Keratinocyte (primary cell): ENCODE measurements at regions not wholly inside any gene's neighbourhood (a gene's known extent, or its start where the extent isn't known, plus 50 kb on each side); places are given as distances from the start of the nearest gene placed in this dataset.

Experiments
- DNase-seq: peaks from one replicate; pipeline ENCODE4 v3.0.0-alpha.2; 2011; ENCODE audit warnings: low read depth, missing footprints, low spot score
- FAIRE-seq: peaks from 2 replicates; lab custom pipeline; 2011; peaks lifted over from hg19 to GRCh38; lab: Jason Lieb, UNC
- H2AFZ ChIP-seq: 2 replicates; pipeline ENCODE4 v1.6.0; 2012; ENCODE audit warnings: low read length, control low read depth, inconsistent platforms; ENCODE audit not compliant: control insufficient read depth
- H3K27ac ChIP-seq: 2 replicates; pipeline ENCODE4 v1.5.1; 2011; ENCODE audit warnings: low read length; ENCODE audit not compliant: control insufficient read depth, insufficient read depth
- H3K27me3 ChIP-seq: 3 replicates; pipeline ENCODE4 v1.6.0; 2011; ENCODE audit warnings: low read length; ENCODE audit not compliant: control insufficient read depth, insufficient read depth; ENCODE audit errors: extremely low read depth
- H3K36me3 ChIP-seq, 2 experiments: 2 replicates in 1 of 2; 3 replicates in 1 of 2; pipeline ENCODE4 v1.5.1; 2011; ENCODE audit warnings: low read length in 2 of 2, mild to moderate bottlenecking in 1 of 2; ENCODE audit not compliant: control insufficient read depth in 2 of 2, insufficient read depth in 2 of 2; ENCODE audit errors: extremely low read depth in 1 of 2
- H3K4me1 ChIP-seq: 3 replicates; pipeline ENCODE4 v1.5.1; 2011; ENCODE audit warnings: low read length; ENCODE audit not compliant: control insufficient read depth, insufficient read depth; ENCODE audit errors: extremely low read depth
- H3K4me2 ChIP-seq: 3 replicates; pipeline ENCODE4 v1.6.0; 2011; ENCODE audit warnings: low read depth, low read length; ENCODE audit not compliant: control insufficient read depth, insufficient read depth; ENCODE audit errors: extremely low read depth
- H3K4me3 ChIP-seq, 3 experiments: fragments of 200-600 bp in 1 of 3; sonication (generic) in 1 of 3; 2 replicates in 2 of 3; 3 replicates in 1 of 3; pipeline ENCODE4 v1.5.1; 2011 to 2016; ENCODE audit warnings: low read length in 3 of 3, mild to moderate bottlenecking in 3 of 3, control low read depth in 2 of 3, inconsistent platforms in 1 of 3, low read depth in 1 of 3, mixed read lengths in 1 of 3, mixed run types in 1 of 3, moderate library complexity in 1 of 3; ENCODE audit not compliant: control insufficient read depth in 2 of 3, insufficient read depth in 2 of 3; ENCODE audit errors: extremely low read depth in 1 of 3
- H3K79me2 ChIP-seq: 2 replicates; pipeline ENCODE4 v1.6.0; 2012; ENCODE audit warnings: low read length; ENCODE audit not compliant: control insufficient read depth, insufficient read depth
- H3K9ac ChIP-seq: 3 replicates; pipeline ENCODE4 v1.6.0; 2011; ENCODE audit warnings: low read length; ENCODE audit not compliant: control insufficient read depth, insufficient read depth; ENCODE audit errors: extremely low read depth
- H3K9me1 ChIP-seq: 3 replicates; pipeline ENCODE4 v1.6.0; 2011; ENCODE audit warnings: low read length; ENCODE audit not compliant: control insufficient read depth, insufficient read depth; ENCODE audit errors: extremely low read depth
- H3K9me3 ChIP-seq: 2 replicates; pipeline ENCODE4 v1.5.1; 2012; ENCODE audit warnings: low read depth, low read length; ENCODE audit not compliant: control insufficient read depth
- H4K20me1 ChIP-seq: 3 replicates; pipeline ENCODE4 v1.6.0; 2011; ENCODE audit warnings: low read length; ENCODE audit not compliant: control insufficient read depth, insufficient read depth; ENCODE audit errors: extremely low read depth
- EZH2 ChIP-seq: IDR thresholded peaks from one replicate; pipeline ENCODE4 v1.6.1; 2012; ENCODE audit warnings: inconsistent platforms, mild to moderate bottlenecking, low read length, moderate library complexity
- dilution Hi-C: fragments of 300-500 bp; cut with MboI; formaldehyde crosslinking; loops from one replicate; pipeline ENCODE4 v1.7.0; 2020; ENCODE audit warnings: low sequenced_read_pairs; ENCODE audit not compliant: extremely low pct_ligation_motif_present
- TF ChIP-seq, protein P1 (sequence below), 3 experiments: IDR thresholded peaks in 1 of 3; conservative IDR thresholded peaks in 1 of 3; optimal IDR thresholded peaks in 1 of 3; 2 replicates in 2 of 3; 3 replicates in 1 of 3; pipeline versions ENCODE3 to v1.5.1; 2011; ENCODE audit warnings: low read length in 3 of 3, mild to moderate bottlenecking in 3 of 3, moderate library complexity in 2 of 3, control low read depth in 1 of 3, inconsistent platforms in 1 of 3; ENCODE audit not compliant: insufficient read depth in 2 of 3; ENCODE audit errors: extremely low read depth in 1 of 3

DNA sequence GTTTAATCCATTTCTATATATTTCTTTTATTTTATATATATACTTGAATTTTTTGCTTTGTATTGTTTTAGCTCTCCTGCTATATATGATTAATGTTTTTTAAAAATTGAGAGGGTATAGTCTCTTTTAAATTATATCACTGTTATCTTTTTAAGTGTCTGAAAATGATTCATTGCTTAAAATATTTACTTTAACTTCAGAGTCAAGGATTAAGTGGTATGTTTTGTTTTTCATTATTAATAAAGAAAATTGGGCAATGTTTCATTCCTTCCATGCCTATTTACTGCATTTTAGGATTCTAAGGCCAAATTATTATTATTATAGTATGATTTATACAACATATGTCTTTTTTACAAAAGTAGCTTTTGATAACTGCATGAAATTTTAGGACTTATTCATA lies 67.2 kb upstream of the THSD7A start:
- H3K4me3 ChIP-seq: no peak overlapping the region
- H3K9ac ChIP-seq: no peak overlapping the region
- no peaks in the 10 kb centered on the region for H3K9me1 ChIP-seq
- FAIRE-seq (no peak), DNase-seq (no peak)
- no peaks in the 10 kb centered on the region for H3K4me1 ChIP-seq
- H3K27ac ChIP-seq: no peak overlapping the region
- H2AFZ ChIP-seq: no peak overlapping the region
- no peaks in the 10 kb centered on the region for H4K20me1 ChIP-seq
- H3K79me2 ChIP-seq: no peaks in the 10 kb centered on the region
- no peak for TF ChIP-seq EZH2
- TF ChIP-seq, protein P1, sequence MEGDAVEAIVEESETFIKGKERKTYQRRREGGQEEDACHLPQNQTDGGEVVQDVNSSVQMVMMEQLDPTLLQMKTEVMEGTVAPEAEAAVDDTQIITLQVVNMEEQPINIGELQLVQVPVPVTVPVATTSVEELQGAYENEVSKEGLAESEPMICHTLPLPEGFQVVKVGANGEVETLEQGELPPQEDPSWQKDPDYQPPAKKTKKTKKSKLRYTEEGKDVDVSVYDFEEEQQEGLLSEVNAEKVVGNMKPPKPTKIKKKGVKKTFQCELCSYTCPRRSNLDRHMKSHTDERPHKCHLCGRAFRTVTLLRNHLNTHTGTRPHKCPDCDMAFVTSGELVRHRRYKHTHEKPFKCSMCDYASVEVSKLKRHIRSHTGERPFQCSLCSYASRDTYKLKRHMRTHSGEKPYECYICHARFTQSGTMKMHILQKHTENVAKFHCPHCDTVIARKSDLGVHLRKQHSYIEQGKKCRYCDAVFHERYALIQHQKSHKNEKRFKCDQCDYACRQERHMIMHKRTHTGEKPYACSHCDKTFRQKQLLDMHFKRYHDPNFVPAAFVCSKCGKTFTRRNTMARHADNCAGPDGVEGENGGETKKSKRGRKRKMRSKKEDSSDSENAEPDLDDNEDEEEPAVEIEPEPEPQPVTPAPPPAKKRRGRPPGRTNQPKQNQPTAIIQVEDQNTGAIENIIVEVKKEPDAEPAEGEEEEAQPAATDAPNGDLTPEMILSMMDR (optimal IDR thresholded peaks at IDR 0.05 in 1 of 3, IDR thresholded peaks at IDR 0.05 in 1 of 3, conservative IDR thresholded peaks at IDR 0.05 in 1 of 3; ENCODE audit: extremely low read depth in 1 of 3, insufficient read depth in 2 of 3, low read length in 3 of 3): no peak
- H3K36me3 ChIP-seq: no peaks in the 10 kb centered on the region
- H3K9me3 ChIP-seq: no peaks in the 10 kb centered on the region
- no peak overlapping the region for H3K4me2 ChIP-seq
- dilution Hi-C loops: no loop called here
- no peaks in the 10 kb centered on the region for H3K27me3 ChIP-seq

- Histone ChIP-seq H3K27me3 (no peaks in the 10 kb centered on the region), H3K9me1 (no peaks in the 10 kb centered on the region), H2AFZ (no peak overlapping the region), H3K9ac (no peak overlapping the region), H3K4me2 (no peak overlapping the region), H4K20me1 (no peaks in the 10 kb centered on the region), H3K36me3 (no peaks in the 10 kb centered on the region), H3K79me2 (no peaks in the 10 kb centered on the region), H3K4me3 (no peak overlapping the region), H3K9me3 (no peaks in the 10 kb centered on the region), H3K27ac (no peak overlapping the region), H3K4me1 (no peaks in the 10 kb centered on the region)
- dilution Hi-C loops: no loop called here
- DNase-seq: no peak
- FAIRE-seq: no peak
- no peak for TF ChIP-seq EZH2
- TF ChIP-seq, protein P1 (optimal IDR thresholded peaks at IDR 0.05 in 1 of 3, IDR thresholded peaks at IDR 0.05 in 1 of 3, conservative IDR thresholded peaks at IDR 0.05 in 1 of 3; ENCODE audit: extremely low read depth in 1 of 3, insufficient read depth in 2 of 3, low read length in 3 of 3): no peak
Measured at GRCh38 chr7:11910253-11910652, 78.3 kb upstream of the THSD7A start.
